Myocyte (in vitro differentiated cells): ENCODE measurements at regions not wholly inside any gene's neighbourhood (a gene's known extent, or its start where the extent isn't known, plus 50 kb on each side); places are given as distances from the start of the nearest gene placed in this dataset.
"Not testable (repeated sequence)": the region's sequence is repeated elsewhere in the genome, so short reads cannot be mapped to it uniquely, and the experiment has no call there.

ENCODE experiments used
- DNase-seq: peaks from one replicate; pipeline ENCODE4 v3.0.0-alpha.2; 2012; ENCODE audit warnings: low read depth

- no peak for DNase-seq
Observed at GRCh38 chr7:91355695-91356435, 91.6 kb downstream of the FZD1 start.

- DNase-seq = no peak
Observed at GRCh38 chr7:91356915-91357314, 92.7 kb downstream of the FZD1 start.

- peak; percentile 17 for DNase-seq
Observed at GRCh38 chr7:91357379-91357778, 93.1 kb downstream of the FZD1 start.

- no peak for DNase-seq
Observed at GRCh38 chr7:91357901-91358300, 93.7 kb downstream of the FZD1 start.

GRCh38 chr7:91358303-91358702 is 94.1 kb downstream of the FZD1 start:
- no peak for DNase-seq

GRCh38 chr7:91365097-91365496 is 100.9 kb downstream of the FZD1 start:
- not testable (repeated sequence) for DNase-seq

- DNase-seq = no peak
Observed at GRCh38 chr7:91366091-91366490, 101.9 kb downstream of the FZD1 start.

GRCh38 chr7:91367812-91368578 is 103.8 kb downstream of the FZD1 start:
- DNase-seq = no peak

- no peak for DNase-seq
Observed at GRCh38 chr7:91372323-91372722, 108.1 kb downstream of the FZD1 start.

GRCh38 chr7:91373111-91373800 is 109.0 kb downstream of the FZD1 start:
- DNase-seq = no peak

- no peak for DNase-seq
Observed at GRCh38 chr7:91374321-91374989, 110.2 kb downstream of the FZD1 start.

- no peak for DNase-seq
Observed at GRCh38 chr7:91375378-91375777, 111.1 kb downstream of the FZD1 start.

GRCh38 chr7:91378131-91378530 is 113.9 kb downstream of the FZD1 start:
- no peak for DNase-seq

GRCh38 chr7:91379236-91379635 is 115.0 kb downstream of the FZD1 start:
- DNase-seq = no peak

GRCh38 chr7:91379991-91380390 is 115.8 kb downstream of the FZD1 start:
- no peak for DNase-seq

- no peak for DNase-seq
Observed at GRCh38 chr7:91383053-91383904, 119.0 kb downstream of the FZD1 start.

GRCh38 chr7:91383905-91384274 is 119.7 kb downstream of the FZD1 start:
- no peak for DNase-seq

GRCh38 chr7:91394757-91395156 is 130.5 kb downstream of the FZD1 start:
- DNase-seq = not testable (repeated sequence)

- not testable (repeated sequence) for DNase-seq
Observed at GRCh38 chr7:91395313-91395712, 131.1 kb downstream of the FZD1 start.

- DNase-seq = peak; percentile 39
Observed at GRCh38 chr7:91397096-91397495, 132.9 kb downstream of the FZD1 start.

- DNase-seq = no peak
Observed at GRCh38 chr7:91397612-91398011, 133.4 kb downstream of the FZD1 start.
